ENCODE measurements at regions not wholly inside any gene's neighbourhood (a gene's known extent, or its start where the extent isn't known, plus 50 kb on each side); places are given as distances from the start of the nearest gene placed in this dataset.

- TF ChIP-seq CTCF (IDR thresholded peaks at IDR 0.05) (no peak), POLR2A (IDR thresholded peaks at IDR 0.05) (no peak)
Measured at GRCh38 chr7:116423499-116423898, 76.0 kb upstream of the CAV2 start.
